ENCODE measurements at regions not wholly inside any gene's neighbourhood (a gene's known extent, or its start where the extent isn't known, plus 50 kb on each side); places are given as distances from the start of the nearest gene placed in this dataset.

GRCh38 chr9:7226007-7226640 lies 468.4 kb downstream of the KDM4C start:
- no peak overlapping the region for H3K4me3 ChIP-seq (ENCODE audit: low read depth, low read length)
- TF ChIP-seq, protein P1, sequence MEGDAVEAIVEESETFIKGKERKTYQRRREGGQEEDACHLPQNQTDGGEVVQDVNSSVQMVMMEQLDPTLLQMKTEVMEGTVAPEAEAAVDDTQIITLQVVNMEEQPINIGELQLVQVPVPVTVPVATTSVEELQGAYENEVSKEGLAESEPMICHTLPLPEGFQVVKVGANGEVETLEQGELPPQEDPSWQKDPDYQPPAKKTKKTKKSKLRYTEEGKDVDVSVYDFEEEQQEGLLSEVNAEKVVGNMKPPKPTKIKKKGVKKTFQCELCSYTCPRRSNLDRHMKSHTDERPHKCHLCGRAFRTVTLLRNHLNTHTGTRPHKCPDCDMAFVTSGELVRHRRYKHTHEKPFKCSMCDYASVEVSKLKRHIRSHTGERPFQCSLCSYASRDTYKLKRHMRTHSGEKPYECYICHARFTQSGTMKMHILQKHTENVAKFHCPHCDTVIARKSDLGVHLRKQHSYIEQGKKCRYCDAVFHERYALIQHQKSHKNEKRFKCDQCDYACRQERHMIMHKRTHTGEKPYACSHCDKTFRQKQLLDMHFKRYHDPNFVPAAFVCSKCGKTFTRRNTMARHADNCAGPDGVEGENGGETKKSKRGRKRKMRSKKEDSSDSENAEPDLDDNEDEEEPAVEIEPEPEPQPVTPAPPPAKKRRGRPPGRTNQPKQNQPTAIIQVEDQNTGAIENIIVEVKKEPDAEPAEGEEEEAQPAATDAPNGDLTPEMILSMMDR (IDR thresholded peaks at IDR 0.05; ENCODE audit: low read depth, low read length, missing control alignments): no peak
- no peak for DNase-seq (ENCODE audit: low read depth)

Measured in GM12864 (cell line).